Activated naive CD4-positive, alpha-beta T cell treated with anti-CD3 and anti-CD28 coated beads, Interleukin-2, amount 50 U/mL, for 16 hours (primary cell): ENCODE measurements at regions not wholly inside any gene's neighbourhood (a gene's known extent, or its start where the extent isn't known, plus 50 kb on each side); places are given as distances from the start of the nearest gene placed in this dataset.

ENCODE experiments used
- DNase-seq: peaks from one replicate; pipeline ENCODE4 v3.0.0-alpha.2; 2020

DNA sequence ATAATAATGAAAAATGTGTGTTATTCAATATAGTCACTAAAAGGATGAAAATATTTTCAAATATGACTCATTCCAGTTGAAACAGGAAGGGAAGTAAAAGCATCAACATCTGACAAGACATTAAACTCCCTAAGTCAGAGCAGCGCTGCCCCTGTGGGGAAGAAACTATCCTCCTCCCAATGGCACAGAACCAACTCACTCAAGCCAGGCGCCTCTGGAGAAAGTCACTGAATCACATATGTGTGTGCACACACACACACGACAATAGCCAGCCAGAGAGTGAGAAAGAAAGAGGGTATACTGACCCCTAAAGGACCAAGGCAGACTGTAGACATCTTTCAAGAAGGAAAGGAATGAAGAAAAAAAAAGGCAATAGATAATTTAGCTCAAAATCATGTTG lies 126.9 kb downstream of the SETD4 start:
- no peak for DNase-seq

DNA sequence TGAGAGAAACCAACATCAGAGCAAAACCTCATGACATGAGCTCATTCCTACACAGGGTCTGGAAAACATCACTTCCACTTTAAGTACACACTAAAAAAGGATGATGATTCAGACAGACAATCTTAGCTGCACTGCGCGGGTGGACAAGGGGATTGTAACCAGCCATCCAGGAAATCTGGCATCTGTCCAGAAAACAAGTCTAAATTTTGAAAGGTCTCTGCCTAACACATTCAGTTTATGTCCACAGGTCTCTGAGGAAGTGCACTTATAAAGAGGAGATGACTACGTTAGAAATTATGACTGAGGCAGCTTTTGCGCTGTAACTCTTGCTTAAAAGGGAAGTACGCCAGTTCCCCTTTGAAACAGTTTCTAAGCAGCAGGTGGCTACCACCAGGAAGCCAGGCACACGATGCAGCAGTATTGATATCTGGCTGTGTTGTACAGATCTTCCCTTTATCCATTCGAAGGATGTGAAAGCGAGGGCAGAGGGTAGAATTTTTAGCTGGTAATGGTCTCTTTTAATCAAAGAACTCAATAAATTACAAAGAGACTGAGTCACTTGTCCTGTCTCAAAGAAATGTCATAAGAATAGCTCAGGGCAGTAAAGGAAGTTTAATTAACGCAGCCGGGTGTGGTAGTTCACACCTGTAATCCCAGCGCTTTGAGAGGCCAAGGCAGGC lies 128.0 kb downstream of the SETD4 start:
- DNase-seq, result peak; percentile 24

DNA sequence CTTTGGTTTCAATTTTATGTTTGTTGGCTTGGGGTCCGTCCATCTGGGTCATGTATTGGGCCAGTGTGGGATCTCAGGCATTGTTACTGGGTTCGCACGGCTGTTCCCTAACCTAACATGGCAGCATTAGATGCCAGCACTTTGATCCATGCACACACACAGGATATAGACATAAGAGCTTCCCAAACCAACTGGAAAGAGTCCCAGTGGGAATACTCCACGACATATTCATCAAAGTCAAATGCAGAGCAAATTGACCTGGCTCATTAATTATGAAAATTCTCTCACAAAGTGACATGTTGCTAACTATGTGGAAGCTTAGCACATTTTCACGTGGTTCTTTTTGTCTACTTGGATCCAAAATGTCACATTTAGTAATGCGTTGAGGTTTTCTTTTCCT lies 130.4 kb downstream of the SETD4 start:
- no peak for DNase-seq

DNA sequence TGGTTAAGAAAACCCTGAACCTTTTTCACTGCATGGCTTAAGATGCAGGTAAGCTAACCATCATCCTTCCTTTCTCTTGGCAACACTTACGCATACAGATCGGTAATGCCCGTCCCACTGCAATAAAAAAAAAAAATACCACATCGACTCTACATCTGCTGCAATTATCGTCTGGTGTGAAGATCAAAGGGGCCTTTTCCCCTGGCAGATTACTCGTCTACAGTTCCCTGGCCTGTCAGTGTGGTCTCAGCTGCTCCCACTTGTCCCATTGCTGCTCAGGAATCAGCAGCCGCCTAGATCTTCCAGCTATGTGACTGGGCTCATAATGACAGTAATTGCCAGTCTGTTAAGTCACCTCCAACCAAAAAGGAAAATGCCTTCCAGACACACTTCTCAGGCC lies 133.1 kb downstream of the SETD4 start:
- DNase-seq, result no peak

DNA sequence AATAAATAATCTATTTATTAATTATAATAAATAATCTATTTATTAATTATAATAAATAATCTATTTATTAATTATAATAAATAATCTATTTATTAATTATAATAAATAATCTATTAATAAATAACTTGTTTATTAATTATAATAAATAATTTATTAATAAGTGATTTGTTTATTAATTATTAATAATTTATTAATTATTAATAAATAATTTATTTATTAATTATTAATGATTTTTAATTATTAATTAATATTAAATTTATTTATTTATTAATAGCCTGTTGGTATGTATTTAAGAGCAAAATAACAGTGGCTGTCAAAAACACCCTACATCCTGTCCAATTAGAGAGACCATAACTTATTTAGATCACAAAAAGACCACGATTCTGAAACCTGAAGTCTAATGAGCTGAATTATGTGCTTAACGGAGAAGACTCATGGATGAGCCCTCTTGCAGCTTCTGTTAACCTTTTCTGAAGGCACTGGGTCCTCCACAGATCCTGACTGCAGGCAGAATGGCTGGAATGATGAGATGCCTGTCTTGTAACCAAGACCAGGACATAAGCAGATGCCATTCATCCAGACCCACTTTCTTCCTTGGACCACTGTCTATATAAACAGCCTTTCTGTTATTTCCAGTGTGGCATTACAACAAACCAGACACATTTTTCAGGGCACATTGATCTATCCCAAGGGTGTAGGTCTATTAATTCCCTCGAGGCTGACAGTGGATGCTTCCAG lies 134.2 kb downstream of the SETD4 start:
- no peak for DNase-seq

DNA sequence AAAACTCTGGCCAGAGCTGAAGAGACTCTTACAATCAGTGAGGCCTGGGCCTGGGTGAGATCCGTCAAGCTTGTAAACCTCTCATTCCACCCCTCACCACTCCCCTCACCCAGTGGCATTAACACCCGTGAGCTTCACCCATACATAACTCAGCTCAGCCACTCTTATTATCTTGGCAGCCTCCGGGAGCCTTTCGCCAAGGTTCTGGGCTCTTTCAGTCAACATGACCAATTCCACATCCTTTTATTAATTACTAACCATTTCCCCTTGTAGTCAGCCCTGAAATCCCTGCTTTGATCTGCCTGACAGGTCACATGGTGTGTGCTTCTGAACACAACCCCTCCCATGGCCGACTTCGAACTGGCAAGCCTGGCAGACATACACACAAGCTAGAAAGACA lies 134.8 kb downstream of the SETD4 start:
- DNase-seq, result no peak

DNA sequence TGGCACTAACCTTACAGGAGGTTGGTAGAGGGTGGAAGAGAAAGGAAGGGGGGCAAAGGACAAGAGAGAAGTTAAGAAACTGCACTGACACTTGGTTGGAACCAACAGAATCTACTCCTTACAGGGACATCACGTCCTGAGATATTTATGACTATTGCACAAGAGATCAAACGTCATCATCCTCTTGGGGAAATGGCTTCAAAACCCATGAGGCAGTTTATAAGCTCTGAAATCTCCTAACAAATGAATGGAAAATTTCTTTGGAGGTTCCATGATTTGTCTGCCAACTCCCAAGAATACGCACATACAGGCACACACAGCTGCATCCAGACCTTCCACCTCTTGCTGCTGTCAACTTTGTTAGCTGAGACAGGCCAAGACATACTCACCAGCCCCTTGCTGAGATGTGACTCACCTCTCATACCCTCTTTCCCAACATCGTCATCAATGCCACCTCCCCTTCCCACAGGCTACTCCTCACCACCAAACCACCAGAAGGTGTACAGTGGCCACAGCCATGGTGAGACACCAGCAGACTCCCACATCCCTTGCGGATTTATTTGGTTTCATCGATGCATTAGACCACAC lies 135.5 kb downstream of the SETD4 start:
- DNase-seq, result peak; percentile 12

DNA sequence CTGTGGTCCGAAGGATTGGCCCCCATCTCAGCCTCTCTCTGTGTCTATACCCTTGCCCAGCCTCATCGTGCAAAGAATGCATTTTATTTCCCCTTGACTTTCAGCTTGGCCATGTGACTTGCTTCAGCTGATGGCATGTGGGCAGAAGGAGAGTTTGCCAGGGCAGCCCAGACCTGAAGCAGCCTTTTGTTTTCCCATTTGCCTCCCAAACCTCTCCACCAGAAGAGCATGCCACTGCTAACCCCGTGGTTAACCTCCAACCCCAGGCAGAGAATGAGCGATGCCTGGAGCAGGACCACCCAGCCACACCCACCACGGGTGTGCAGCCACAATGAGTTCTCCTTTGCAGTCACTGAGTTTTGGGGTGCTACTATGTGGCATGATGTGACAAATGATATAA lies 136.4 kb downstream of the SETD4 start:
- DNase-seq, result no peak

DNA sequence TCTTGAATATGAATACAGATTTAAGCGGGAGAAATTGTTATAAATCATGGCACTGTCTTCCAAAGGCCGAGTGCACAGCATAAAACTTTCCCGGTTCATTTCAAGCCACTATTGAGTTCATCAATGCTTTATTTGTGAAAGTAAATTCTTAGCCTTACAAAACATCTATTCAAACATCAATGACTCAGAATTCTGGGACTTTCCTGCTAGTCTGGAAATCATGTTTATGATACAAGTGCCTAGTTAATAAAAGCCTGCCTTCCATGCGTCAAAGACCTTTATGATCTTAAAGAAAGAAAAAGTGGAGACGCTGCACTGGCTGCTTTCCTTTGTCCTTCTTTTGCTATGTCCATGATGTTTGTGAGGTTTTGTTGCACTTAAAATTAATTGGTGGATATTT lies 137.7 kb downstream of the SETD4 start:
- no peak for DNase-seq

DNA sequence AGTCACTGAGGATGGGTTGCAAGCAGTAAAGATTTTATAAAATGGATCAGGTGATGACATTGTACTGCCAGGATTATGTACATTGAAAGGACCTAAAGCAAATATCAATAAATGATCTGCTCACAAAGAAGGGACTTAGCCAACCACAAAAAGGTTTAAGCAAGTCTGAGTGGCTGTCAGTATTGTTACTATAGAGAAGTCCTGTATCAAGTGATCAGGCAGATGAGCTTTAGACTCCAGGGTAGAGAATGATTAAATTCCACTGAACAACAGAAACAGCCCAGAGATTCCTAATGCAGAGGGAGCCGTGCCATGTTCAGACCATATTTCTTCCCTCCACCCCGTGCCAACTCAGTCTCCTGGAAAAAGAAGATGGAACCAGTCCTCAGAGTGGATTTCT lies 138.9 kb downstream of the SETD4 start:
- DNase-seq, result no peak

DNA sequence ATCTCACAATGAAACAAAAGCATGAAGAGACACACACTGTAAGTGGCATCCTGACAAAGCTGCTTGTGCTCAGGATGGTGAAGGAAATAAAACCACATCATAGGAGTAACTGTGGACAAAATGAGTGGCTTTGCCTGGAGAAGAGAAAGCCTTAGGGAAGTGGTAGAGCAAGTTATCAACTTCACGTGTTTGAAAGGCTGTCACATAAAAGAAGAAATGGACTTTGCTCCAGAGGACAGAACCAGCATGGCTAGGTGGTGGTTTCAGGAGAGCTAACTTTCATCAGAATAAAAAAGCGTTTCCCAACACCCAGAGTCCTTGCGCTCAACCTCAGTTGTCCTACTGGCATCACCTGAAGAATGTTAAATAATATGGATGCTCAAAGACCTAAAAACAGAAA lies 139.9 kb downstream of the SETD4 start:
- DNase-seq, result no peak

DNA sequence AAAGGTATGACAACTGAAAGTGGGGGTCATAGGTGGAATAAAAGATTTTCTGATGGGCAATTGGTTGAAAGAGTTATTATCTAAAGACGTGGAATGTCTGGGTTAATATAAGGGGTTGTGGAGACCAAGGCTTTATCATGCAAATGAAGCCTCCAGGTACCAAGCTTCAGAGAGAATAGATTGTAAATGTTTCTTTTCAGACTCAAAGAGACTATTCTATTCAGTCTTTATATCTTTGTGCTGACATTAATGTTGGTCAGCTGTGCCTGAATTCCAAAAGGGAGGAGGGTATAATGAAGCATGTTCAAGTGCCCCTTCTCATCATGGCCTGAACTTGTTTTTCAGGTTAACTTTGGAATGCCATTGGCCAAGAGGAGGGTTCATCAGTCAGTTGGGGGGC lies 145.3 kb downstream of the SETD4 start:
- DNase-seq, result no peak

DNA sequence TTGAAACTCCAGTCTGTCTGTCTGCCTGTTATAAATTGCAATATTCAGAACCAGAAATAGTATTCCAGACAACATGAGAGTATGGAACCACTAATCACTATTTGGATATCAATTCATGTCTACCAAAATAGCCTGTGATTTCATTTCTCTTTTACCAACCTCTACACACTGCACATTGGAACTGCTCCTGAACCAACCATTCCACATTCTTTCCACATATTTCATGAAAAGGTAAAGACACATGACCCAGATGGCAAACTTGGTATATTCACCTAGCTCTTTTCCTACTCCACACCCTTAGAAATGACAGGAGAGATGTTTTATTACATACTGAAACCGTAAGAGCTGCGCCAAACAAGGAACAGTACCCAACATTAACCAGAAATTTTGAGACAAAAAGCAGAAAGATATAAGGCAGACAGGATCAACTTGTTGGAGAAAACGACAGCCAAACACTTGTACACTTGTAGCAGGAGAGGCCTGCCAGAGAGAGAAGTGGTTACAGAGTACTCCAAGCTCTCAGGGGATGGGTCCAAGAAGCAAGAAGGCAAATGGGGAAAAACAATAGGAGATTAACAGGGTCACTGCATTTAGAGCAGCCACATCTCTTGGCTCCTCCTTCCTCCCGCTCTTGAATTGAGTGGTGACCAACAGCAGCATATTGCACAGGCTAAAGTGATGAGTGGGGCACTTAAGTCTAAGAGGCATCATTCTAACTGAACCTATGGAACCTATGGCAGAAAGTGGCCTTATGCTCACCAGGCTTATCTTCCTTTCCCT lies 148.7 kb downstream of the SETD4 start:
- no peak for DNase-seq

DNA sequence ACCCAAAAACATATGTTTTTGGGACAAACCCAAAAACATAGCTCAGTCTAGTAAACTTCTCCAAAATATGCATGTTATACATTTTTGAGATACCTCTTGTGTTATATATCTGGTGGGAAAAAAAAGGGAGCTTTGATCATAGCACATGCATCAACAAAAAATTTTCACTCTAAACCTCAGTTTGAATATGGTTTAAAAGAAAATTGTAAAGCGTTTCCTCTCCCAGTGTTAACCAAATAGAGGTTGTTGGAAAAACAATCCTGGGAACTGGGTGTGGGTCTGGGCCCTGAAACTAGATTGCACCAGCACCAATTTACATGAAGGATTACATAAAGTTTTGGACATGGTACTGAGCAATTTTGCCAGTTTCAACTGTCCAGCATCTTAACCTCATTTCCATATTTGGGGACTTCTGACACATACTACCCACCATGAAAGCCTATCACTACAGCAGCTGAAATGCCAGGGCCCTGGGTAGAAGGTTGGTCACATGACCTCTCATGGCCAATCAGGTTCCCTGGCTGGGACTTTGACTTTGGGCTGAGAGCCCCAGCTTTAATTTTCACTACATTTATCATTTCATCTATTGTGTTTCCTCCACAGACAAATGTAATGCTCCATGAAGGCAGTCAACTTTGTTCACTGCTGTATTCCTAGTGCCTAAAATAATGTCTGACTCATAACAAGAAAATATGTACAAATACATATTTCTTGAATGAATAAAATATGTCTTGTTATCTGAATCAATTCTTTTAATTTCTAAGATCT lies 150.7 kb downstream of the SETD4 start:
- no peak for DNase-seq

DNA sequence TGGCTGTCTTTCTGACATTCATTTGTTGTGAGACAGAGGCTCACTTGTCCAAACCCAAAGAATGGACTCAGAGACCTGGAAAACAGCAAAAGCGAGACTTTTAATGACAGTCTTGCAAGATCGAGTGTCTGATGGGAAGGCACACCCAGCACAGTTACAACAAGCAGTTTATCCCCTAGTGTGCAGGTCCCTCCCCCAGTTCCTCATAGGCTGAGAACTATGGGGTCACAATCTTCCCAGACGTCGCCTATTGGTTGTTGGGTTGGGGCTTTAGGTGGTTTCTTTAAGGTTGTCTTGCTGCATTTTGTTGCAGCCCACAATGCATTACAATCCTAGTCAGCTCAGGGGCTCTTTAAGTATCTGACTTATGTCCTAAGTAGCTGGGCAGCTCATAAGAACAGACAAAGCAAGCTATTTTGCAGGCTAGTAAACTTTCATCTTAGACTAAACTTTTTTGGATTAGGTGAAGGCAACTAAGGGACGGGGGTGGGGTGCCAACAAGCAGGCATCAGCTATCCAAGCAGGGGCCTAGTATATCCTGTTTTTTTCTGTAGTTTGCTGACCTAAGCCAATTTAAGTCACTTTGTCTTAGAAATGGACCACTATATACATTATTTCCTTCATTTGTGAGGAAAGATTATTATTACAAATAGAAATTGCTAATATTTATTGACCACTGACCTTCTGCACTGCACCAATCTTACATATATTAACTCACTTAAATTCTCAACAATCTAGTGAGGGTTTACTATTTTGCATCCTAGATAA lies 151.8 kb downstream of the SETD4 start:
- DNase-seq, result no peak

DNA sequence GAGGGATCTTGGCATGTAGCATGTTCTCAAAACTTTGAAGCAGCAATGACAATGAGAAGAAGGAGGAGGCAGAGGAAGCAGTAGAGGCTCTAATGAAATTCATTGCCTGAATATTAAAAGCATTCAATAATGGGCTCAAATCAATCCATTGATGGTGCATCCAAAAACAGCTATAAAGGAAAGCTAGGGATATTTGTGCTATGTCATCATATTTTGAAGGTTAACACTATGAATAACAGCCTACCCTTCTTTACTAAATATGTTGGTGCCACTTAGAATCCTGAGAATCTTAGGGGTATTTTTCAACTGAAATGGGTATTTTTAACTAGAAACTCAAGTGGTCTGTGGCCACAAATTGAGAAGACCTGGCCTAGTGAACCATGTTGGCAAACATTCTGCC lies 153.7 kb downstream of the SETD4 start:
- no peak for DNase-seq

DNA sequence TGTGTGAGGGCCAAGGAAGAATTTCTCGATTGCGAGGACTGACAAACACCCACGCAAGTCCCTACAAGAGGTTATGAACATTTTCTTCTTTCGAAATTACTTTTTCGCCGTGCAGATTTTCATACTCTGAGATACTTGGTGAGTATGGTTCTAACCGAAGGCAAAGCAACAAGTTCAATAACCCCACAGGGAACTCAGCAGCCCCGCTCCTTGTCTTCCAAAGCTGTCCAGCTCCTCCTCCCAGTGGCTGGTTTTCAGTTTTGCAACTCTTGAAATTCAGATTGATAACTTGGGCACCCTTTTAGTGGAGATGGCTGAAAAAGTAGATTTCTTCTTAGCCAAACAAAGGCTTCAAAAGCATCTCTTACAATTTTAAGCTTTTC lies 154.4 kb downstream of the SETD4 start:
- no peak for DNase-seq

DNA sequence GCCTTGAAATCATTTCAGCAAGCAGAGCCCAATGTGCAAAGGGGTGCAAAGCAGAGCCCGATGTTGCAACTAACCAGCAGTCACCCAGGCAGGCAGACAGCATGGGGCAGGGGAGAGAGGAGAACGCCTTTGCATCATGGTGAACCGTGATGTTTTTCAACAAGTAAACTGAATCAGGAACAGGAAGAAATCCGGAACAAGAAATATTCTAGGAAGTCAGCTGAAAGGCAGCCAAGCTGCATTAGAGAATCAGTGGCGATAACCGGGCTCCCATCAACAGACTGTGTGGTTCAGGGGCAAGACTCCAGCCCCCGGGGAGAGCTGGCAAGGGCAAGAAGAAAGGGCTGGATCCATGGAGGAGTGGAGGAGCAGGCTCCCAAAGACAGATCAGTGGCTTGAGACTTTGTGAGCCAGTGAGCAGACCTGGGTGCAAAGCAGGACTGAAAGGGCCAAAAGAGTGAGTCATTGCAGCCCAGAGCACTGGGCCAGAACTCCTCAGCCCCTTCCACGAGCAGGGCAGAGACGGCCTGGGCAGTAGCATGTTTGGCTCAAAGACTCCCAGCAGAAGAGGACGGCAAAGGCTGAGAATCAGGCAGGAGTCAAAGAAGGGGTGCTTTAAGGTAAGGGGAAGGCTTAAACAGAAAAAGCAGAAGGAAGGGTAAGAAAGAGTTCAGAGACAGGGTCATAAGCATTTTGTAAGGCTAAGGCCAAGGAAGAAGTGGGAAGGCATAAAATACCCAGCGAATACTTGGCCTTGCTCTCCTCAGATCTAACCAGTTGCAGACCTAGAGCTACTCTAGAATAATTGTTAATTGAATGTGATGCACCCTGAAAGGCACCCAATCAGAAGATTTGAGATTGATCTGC lies 155.0 kb downstream of the SETD4 start:
- no peak for DNase-seq

DNA sequence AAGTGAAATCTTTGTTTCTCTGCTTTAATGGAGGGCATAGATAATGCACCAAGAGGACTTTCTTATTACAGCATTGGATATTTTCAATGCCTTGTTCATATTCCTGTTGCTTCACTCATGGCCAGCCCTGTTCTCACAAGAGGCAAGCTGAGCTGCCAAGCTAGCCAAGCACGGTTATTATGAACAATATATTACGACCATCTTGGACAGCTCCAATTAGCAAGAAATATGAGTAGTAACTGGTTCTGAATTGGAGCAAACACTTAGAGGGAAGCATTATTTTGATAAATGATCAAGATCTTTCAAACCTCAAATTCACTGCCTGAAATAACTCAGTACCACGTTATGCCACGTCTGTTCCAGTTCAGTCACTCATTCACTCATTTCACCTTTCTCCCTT lies 159.8 kb downstream of the SETD4 start:
- DNase-seq, result no peak

DNA sequence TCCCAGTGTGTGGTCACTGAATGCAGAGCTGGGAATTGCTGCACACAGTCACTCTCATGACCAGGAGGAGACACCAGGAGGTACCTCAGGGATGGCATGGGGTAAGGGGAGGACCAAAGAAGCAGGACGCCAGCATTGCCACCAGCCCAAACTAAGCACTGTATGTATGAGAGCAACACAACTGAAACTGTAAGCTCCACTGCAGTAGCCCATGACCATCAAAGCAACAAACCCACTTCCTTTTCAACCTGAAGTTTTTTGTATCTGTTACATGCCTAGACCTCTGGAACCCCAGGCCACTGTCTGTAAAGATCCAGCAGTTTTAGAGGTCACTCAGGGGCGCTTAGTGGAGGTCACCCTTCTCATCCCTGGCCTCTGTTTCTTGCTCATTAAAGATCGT lies 164.3 kb downstream of the SETD4 start:
- DNase-seq, result no peak

DNA sequence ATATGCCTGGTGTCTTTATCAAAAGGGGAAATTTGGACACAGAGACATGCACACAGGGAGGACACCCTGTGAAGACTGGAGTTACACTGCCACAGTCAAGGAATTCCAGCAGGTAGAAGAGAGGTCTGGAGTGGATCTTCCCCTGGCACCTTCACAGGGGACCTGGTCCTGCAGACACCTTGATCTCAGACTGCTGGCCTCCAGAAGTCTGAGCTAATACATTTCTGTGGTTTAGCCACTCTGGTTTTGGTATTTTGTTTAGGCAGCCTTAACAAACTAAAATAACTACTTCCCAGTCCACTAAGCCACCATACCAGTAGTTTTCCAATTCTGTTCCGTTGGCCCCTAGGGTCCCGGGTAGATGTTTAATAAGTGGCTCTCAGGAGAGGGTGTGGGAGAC lies 164.7 kb downstream of the SETD4 start:
- DNase-seq, result no peak
